ENCODE measurements at regions not wholly inside any gene's neighbourhood (a gene's known extent, or its start where the extent isn't known, plus 50 kb on each side); places are given as distances from the start of the nearest gene placed in this dataset.
"Not testable (repeated sequence)": the region's sequence is repeated elsewhere in the genome, so short reads cannot be mapped to it uniquely, and the experiment has no call there.

DNA sequence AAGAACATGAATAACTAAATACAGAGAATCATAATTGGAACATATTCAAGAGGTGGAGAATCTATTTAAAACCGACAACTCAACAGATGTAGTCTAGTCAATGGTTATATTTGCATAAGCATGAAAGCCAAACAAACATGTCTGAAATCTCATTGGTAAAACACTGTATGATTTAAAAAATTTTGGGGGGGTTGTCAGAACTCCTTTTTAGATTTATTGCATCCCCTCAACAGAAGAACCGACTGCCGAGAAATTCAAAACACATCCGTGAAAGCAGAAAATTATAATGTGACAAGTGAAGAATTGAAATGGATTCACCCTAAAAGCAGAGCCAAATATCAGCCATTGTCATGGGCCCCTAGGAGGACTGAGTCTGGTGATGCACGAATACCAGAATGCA, 633.4 kb upstream of the KCNMB2 start:
- no peak for DNase-seq (ENCODE audit: low spot score)

DNA sequence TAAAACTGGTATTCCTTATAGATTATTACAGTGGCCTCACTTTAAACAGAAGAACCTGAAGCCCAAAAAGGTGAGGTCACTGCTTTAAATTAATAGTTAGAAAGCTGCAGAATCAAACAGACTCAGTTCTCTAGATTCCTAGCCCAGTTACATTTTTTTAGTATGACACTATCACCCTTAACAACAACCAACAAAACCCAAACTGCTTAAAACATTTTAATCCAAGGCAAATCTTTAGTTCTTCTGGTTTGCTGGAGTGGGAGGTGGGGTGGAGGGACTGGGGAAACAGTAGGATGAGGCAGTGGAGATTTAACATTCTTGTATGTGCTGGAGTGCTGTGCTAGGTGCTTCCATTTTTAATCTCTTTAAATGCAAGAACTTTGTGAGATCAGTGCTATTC, 631.6 kb upstream of the KCNMB2 start:
- DNase-seq (ENCODE audit: low spot score), result no peak

- DNase-seq (ENCODE audit: low spot score), result no peak
Measured at GRCh38 chr3:177905173-177906125, 630.8 kb upstream of the KCNMB2 start.

DNA sequence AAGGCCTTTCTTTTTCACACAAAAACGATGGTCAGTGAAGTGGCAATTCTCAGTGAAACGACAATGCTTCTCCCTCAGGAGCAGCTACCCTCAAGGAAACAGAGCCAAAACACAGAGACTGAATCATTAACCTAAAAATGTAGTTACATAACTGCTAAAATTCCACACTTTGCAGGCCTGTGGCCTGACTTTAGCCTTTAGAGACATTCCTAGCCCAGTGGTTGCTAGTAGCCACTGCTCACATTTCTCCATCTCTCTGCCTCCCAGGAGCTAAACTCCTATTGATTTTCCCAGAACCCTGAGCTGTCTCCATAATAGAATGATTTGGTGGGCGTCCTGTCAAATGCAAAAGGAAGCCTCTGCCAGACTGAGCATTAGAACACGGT, 630.1 kb upstream of the KCNMB2 start:
- DNase-seq (ENCODE audit: low spot score), result no peak

GRCh38 chr3:177906578-177907229, 629.5 kb upstream of the KCNMB2 start:
- no peak for DNase-seq (ENCODE audit: low spot score)

GRCh38 chr3:177909530-177909929, 626.7 kb upstream of the KCNMB2 start:
- not testable (repeated sequence) for DNase-seq (ENCODE audit: low spot score)

- DNase-seq (ENCODE audit: low spot score), result no peak
Measured at GRCh38 chr3:177914224-177914623, 622.0 kb upstream of the KCNMB2 start.

GRCh38 chr3:177916461-177916860, 619.8 kb upstream of the KCNMB2 start:
- no peak for DNase-seq (ENCODE audit: low spot score)

DNA sequence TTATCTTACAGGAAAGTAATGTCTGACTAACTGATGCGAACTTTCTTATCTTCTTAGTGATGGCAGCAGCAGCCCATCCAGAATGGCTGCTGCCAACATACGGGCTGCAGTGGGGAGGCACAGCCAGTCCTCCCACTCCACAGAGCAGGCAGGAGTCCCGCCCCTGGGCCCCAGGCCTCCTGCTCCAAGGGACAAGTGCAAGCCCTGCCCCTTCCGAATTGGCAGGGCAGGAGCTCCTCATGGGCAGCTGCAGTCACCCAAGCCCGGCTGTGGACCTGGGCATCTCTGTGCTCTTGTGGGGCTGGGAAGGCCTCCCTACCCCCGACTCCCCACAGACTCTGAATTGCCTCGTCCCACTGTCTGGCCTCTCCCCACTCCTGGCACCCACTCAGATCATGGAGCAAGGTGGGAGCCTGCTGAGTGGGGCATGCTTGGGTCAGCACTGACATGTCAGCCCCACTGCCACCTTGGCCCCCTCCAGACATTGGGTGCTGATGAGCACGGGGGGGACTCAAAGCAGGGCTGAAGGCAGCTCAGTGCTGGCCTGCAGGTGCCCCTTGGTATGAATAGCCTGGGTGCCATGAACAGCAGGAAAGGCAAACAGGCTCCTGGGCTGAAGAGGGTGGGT, 618.9 kb upstream of the KCNMB2 start:
- no peak for DNase-seq (ENCODE audit: low spot score)

DNA sequence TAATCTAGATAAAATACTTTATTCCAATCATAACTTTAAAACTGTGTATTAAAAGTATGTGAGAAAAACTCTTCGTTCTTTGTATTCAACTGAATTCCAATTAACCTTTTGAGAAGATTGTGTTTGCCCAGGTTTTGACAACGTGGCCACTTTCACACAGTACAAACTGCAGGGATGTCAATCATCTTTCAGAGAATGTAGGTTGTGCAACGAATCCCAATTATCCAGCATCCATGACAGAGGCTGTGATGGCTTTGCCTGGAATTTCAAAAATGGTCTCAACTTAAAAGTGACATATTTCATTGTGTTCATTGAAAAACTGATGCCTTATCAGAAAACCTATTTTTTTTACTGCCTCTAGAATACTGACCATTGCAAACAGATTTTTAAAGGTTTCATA, 615.1 kb upstream of the KCNMB2 start:
- DNase-seq (ENCODE audit: low spot score), result no peak

- DNase-seq (ENCODE audit: low spot score), result no peak
Measured at GRCh38 chr3:177924261-177924660, 612.0 kb upstream of the KCNMB2 start.

DNA sequence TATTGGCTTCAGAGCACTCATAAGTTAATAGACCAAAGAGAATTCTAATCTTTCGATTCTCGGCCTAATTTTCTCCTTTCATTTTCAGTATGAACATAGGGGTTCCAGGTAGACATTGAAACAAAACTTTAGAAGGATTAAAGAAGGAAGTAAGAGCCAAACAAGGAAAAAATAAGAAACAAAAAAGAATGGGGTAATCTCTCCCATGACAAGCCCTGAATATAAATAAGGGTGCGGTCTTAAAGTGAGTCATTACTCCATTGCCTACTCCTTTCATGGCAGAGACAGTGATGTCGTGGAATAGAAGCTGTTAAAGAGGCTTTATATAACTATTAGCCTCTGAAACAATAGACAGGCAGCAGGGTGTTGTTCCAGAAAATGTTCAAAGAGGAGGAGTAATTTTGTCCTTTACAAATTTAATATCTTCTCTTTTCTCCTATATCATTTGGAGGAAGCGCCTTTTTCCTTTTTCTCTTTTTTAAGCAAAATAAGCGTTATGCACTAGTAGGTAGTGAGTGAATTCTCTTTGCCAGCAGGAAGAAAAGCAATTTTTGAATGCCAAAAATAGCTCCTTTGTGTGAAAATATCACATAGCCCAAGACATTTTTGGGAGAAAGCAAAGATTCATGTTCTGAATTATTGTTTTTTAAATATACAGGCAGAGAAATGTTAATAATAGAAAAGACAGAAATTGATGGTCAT, 607.9 kb upstream of the KCNMB2 start:
- DNase-seq (ENCODE audit: low spot score), result no peak

GRCh38 chr3:177929310-177929709, 606.9 kb upstream of the KCNMB2 start:
- no peak for DNase-seq (ENCODE audit: low spot score)

- no peak for DNase-seq (ENCODE audit: low spot score)
Measured at GRCh38 chr3:177930771-177931170, 605.5 kb upstream of the KCNMB2 start.

DNA sequence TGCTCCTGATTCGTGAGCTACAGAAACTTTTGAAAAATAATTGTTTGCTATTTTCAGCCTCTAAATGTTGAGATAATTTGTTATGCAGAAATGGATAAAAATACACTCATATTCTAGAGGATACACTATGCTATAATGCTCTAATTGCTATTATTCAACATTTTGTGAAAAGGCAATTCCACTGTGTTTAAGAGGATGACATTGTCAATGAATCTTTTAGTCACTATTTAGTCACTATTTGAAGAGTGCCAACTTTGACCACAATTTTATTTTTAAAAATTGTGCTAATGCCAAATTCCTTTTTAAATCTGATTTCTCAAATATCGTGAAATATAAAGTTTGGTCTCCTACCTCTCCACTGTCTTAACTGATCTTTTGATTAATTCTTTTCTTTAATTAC, 604.9 kb upstream of the KCNMB2 start:
- no peak for DNase-seq (ENCODE audit: low spot score)

- DNase-seq (ENCODE audit: low spot score), result no peak
Measured at GRCh38 chr3:177932346-177932745, 603.9 kb upstream of the KCNMB2 start.

DNA sequence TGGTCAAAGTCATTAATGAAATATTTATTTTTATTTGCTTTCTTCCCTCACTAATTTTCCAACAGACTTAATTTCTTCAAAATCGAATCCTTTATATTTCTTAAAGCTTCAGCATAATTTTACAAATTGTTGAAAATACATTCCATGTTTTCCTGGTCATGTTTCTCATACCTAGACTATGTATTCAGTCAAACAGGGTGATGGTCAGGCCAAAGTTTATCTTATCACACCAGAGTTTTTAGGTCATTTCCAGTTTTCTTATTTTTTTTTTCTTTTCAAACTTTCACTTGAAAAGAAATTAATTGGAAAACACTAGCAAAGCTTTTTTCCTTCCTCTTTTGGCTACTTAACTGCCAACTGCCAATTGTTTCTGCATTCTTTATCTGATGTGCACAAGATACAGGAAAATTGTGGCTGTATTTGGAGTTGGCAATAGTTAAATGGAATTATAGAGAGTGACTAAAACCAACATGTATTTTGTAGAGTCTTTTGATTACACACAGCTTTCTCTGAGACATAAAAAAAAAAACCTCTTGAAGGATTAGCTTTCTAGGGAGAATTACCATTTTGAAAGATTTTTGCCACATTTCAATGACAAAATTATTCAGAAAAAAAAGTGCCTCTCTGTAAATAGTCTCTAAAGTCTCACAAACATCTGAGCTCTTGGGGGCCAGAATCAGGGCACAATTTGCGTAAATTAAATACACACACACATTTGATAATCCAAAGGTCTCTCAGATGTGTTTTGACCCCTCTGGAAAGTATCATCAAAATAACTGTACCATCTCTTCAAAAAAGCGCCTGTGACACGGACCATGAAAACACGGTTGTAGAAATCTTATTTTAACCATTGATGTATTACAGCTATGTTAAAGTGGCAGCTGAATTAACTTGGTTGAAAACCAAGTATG, 603.2 kb upstream of the KCNMB2 start:
- no peak for DNase-seq (ENCODE audit: low spot score)

DNA sequence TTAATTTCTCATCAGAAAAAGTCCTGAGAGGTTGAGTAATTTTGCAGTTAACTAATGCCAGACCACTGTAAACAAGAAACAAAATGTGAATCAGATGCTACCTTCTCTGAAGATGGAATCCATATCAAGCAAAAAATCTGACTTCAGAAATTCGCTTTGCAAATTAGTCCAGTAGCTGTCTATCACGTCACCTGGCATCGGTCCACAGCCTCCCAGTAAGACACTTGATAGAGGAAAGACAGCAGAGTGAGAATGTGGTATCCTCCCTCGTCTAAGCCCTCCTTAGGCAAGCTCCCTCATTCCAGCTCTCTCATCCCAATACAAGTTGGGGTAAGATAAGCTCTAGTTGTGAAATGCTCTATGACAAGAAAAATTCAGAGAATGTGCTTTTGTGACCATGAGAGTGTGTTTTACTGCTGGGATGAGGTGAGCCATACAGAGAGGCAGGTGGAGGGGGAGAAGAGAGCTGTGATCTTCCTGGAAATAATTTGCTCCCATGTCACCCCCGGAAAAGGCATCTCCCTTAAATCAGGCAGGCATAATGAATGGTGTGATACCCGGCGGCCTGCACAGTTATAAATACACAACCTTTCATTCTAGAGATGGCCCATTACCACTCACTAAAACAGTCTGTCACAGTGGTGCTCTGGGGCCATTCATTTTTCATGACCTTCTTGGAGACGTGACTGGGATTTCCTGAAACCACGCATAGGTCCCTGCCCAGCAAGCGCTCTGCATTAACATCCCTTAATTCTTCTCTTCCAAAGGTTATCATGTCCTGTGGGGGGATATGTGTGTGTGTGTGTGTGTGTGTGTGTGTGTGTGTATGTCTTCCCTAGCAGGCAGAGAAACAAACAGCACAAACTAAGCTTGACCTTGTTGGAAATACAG, 602.0 kb upstream of the KCNMB2 start:
- DNase-seq (ENCODE audit: low spot score), result no peak

- DNase-seq (ENCODE audit: low spot score), result no peak
Measured at GRCh38 chr3:177935047-177935446, 601.2 kb upstream of the KCNMB2 start.

DNA sequence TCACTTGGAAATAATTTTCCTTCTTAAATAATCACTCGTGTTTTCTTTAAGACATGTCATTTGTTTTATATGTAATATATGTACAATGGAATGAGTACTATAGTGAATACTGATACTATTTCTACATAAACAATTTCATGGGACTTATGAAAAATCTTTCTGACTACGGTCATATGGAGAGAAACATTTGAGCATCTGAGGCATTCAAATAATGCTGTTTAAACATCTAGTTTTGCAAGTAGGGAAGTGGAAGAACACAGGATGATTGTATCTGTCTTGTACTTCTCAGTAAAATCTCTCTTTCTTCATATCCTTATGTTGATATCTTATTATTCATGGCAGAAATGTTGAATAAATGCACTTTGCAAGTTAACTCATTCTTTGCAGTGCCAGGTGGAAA, 599.5 kb upstream of the KCNMB2 start:
- no peak for DNase-seq (ENCODE audit: low spot score)

Data from left forelimb (tissue), 1 donor.